Epithelial cell of proximal tubule (primary cell): ENCODE measurements at regions not wholly inside any gene's neighbourhood (a gene's known extent, or its start where the extent isn't known, plus 50 kb on each side); places are given as distances from the start of the nearest gene placed in this dataset.

Experiments used
- DNase-seq: peaks from one replicate; pipeline ENCODE4 v3.0.0-alpha.2; 2011; ENCODE audit warnings: low read depth
- H3K4me3 ChIP-seq: 2 replicates; pipeline ENCODE4 v1.5.1; 2011; ENCODE audit warnings: low read depth, mild to moderate bottlenecking, low read length
- TF ChIP-seq, protein P1 (sequence below): conservative IDR thresholded peaks from 2 replicates; pipeline ENCODE4 v1.5.1; 2012; ENCODE audit warnings: low read depth, mild to moderate bottlenecking, low read length

GRCh38 chr4:156638334-156638733 lies 333.3 kb downstream of the PDGFC start:
- TF ChIP-seq, protein P1, sequence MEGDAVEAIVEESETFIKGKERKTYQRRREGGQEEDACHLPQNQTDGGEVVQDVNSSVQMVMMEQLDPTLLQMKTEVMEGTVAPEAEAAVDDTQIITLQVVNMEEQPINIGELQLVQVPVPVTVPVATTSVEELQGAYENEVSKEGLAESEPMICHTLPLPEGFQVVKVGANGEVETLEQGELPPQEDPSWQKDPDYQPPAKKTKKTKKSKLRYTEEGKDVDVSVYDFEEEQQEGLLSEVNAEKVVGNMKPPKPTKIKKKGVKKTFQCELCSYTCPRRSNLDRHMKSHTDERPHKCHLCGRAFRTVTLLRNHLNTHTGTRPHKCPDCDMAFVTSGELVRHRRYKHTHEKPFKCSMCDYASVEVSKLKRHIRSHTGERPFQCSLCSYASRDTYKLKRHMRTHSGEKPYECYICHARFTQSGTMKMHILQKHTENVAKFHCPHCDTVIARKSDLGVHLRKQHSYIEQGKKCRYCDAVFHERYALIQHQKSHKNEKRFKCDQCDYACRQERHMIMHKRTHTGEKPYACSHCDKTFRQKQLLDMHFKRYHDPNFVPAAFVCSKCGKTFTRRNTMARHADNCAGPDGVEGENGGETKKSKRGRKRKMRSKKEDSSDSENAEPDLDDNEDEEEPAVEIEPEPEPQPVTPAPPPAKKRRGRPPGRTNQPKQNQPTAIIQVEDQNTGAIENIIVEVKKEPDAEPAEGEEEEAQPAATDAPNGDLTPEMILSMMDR = no peak
- DNase-seq = no peak
- H3K4me3 ChIP-seq = no peak overlapping the region

DNA sequence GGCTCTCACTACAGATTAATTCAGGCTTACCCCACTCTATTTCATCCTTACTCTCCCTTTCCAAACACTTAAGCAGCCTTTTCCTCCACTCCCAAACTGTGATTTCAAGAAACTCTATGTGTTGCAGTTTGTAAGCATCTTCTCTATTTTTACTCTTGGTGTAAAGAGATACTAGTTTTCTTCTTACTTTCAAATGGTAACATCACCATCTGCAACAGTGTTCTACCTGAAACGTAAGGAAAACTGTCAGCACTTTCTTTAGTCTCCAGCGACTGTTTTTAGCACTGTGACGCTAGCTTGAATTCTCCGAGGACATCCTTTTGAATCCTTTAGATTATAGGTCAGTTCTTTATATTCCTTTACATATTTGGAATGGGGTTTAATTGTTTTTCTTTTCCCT lies 335.2 kb downstream of the PDGFC start:
- TF ChIP-seq, protein P1 = no peak
- no peak overlapping the region for H3K4me3 ChIP-seq
- no peak for DNase-seq

DNA sequence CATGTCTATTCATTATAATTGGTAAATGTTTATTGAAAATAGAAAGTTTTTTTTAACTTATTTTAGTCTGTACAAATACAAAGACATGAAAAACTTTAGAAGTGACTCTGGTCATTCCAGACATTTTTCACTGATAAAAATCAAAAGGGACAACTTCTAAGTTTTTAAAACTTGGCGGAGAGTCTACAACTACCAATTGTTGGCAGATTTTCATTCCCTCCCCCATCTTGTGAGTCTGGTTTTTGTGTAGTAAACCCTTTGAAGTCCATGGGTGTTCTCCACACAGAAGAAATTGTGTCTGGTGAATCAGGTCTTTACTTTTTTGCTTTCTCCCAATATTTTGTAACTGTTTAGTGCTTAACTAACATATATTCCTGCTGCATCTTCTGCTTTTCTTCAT lies 336.5 kb downstream of the PDGFC start:
- TF ChIP-seq, protein P1 = no peak
- no peak for DNase-seq
- no peak overlapping the region for H3K4me3 ChIP-seq

DNA sequence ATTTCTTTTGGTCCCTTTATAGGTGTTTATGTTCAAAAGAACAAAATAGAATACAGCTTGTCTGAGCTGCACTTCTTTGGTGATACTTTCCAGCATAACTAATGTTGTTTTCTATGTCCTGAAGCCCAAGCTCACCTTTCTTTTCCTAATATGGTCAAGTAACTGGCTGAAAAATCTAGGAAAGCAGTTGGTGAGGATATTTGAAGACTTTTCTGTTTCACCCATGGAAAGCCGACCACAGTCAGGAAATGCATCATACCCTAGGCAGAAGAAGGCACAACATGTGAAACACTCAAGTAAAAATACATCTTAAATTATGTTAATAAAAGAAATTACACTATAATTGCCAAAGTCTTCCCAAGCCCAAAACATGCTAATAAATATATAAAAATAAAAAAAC lies 337.0 kb downstream of the PDGFC start:
- DNase-seq = no peak
- TF ChIP-seq, protein P1 = no peak
- no peak overlapping the region for H3K4me3 ChIP-seq

DNA sequence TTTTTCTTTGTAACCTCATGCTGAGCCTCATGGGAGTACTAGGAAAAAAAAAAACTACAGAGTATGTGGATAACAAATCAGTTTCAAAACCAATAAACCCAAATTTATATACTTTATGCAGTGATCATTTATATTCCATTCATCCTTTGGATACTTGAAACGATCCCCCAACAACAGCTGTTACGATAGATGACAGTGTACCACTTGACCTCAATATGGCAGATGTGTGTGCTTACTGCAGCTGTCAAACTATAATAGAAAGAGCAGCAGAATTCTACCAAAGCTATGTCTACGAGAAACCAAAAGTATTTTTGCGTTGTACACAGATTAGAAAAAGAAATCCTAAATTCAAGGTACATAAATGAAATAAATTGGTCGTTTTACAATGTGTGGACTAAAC lies 337.8 kb downstream of the PDGFC start:
- no peak overlapping the region for H3K4me3 ChIP-seq
- TF ChIP-seq, protein P1 = no peak
- no peak for DNase-seq

- DNase-seq = no peak
- TF ChIP-seq, protein P1 = no peak
- H3K4me3 ChIP-seq = no peak overlapping the region
Measured at GRCh38 chr4:156628858-156629257, 342.7 kb downstream of the PDGFC start.

DNA sequence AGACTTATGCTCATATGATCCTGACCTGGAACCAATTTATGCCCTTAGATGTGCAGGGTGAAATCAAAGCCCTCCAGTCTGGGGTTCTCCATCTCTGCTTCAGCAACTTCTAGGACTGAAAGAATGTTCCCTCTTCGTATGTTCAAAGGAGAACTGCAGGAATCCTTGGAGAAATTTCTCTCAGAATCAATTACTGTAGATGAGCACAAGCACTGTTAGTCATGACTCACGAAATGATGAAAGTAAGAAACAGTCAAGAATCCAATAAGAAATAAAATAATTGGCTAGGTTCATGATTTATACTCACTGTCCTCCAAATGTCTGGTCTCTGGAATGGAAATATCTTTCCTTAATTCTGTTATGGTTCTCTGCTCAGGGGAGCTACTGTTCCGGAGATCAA lies 348.2 kb downstream of the PDGFC start:
- TF ChIP-seq, protein P1 = no peak

More for the DNA sequence above, 348.2 kb downstream of the PDGFC start:
- DNase-seq = no peak
- no peak overlapping the region for H3K4me3 ChIP-seq
